GM19351 (cell line): ENCODE measurements at regions not wholly inside any gene's neighbourhood (a gene's known extent, or its start where the extent isn't known, plus 50 kb on each side); places are given as distances from the start of the nearest gene placed in this dataset.
"Not testable (repeated sequence)": the region's sequence is repeated elsewhere in the genome, so short reads cannot be mapped to it uniquely, and the experiment has no call there.

ENCODE experiments used
- ATAC-seq: cut with Tn5 transposase; IDR thresholded peaks from one replicate; pipeline ENCODE4 v1.9.1; 2021; ENCODE audit warnings: mild to moderate bottlenecking, moderate library complexity; ENCODE audit not compliant: unreplicated experiment

DNA sequence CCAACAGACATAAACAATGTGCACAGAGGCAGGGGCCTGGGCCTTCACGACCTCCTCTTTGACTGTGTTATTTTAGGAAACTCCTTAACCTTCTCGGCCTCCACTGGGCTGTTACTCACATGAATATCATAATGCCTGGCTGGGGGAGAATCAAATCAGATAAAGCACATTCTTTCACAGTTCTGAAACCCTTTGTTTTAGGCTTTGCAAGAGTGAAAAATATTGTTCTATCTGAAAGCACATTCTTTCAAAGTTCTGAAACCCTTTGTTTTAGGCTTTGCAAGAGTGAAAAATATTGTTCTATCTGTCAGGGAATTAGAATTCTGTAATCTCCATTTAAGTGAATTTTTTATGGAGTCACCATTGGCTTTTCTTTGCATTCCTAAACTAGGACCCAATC, 50.7 kb upstream of the SYNDIG1 start:
- ATAC-seq, result no peak

DNA sequence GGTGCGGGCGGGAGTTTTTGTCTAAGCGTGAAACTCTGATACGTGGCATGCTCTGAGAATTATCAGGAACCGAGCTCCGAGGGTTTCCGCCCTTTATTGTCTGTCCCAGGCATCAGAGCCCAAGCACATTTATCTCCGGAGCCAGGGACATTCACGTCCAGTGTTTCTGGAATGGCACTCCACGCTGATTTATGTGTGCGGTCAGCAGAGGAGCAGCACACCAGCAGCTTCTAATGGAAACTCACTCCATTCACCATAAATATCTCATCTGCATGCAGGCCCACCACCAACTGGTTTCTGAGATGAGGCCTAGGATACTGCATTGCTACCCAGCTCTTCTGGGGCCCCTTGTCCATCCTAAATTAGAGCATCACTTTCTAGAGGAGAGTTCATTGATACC, 51.9 kb upstream of the SYNDIG1 start:
- ATAC-seq, result no peak

DNA sequence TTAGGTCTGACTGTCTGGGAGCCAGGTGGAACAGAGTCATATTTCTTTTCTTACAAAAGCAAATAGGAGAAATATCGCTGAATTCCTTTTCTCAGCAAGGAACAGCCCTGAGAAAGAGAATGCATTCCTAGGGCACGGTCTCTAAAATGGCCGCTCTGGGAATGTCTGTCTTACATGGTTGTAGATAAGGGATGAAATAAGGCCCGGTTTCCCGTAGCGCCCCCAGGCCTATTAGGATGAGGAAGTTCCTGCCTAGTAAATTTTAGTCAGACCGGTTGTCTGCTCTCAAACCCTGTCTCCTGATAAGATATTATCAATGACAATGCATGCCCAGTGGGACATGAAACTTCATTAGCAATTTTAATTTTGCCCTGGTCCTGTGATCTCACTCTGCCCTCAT, 54.0 kb upstream of the SYNDIG1 start:
- not testable (repeated sequence) for ATAC-seq

DNA sequence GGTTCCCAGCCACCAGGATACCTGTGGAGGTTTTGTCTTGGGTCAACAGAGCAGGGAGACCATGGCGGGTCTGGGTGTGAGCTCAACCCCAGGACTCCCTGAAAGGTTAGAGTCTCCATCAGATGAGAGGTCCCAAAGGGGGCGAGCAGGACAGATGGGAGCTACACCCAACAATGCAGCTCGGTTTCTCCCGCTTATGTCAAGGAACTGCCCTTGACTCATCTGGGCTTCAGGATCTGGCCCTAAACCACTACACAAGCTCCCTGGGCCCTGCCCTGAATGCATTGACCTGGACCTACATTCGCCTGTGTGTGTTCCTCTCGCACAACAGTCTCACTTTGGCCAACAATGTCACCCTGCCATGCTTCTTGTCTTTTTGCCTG, 57.6 kb upstream of the SYNDIG1 start:
- ATAC-seq, result no peak

DNA sequence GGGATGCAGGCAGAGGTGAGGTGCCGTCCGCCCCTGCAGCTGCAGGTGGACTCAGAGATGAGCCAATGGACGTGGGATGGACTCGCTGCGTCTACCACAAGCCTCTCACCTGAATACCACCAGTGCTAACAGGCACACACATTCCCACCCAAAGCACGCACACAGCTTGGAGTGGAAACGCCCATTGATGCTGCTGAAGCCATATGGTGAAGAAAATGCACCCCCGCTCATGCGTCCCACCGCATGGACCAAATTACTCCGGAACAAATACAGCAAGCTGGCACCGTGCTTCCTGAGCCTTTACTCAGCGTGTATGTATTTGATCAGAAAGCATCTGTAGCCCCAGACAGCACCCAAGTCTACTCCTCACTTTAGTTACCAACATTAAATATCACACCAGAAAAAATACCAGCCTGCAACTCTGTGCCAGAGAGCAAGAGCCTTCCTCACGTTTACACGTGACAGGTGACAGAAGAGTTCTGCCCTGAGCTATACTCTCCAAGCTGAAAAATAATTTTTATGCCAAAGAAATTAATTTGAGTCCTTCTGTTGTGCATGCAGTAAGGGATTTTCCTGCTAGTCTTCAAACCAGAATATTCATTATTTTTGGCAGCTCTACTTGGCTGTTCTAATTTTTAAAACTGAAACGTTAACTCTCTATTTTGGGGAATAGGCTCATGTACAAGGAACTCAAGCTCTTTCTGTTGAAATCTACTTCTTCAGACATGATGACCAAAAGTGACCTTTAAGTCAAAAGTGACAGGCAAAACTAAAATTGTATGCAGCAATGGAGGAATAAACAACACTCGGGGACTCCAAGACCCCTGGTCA, 58.2 kb upstream of the SYNDIG1 start:
- no peak for ATAC-seq

DNA sequence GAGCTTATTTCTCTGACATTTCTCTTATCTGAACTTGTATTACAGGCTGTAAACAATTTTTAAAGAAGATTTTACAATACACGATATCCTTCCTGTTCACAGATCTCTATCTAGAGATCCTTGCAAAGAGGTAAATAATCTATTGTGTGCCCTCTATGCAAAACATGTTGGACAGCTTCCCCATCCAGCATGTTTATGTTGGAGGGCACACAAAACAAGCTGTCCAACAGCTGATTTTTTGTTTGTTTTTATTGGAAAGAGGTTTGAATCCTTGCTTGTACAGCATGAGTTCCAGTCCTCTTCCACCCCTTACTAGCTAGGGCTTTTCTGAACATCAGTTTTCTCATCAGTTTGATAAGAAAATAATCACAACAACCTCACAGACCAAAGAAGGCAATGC, 62.3 kb upstream of the SYNDIG1 start:
- ATAC-seq, result no peak

DNA sequence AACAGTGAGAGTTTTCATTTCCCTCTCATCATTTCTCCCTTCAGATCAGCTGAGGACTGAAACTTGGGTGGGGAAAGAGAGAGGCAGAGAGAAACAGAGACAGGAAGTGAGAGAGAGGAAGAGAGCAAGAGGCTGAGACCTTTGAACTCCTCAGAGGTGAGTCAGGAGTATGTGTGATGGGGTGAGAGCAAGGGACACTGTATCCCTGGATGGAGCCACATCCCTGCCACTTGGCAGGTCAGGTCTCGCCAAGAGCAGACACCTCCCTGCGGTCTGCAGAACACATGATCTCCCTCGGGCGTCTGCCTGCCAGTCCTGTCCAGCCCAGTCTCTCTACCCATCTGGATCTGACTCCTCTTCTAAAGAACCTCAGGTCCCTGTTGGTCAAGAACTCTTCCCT, 62.7 kb upstream of the SYNDIG1 start:
- no peak for ATAC-seq

DNA sequence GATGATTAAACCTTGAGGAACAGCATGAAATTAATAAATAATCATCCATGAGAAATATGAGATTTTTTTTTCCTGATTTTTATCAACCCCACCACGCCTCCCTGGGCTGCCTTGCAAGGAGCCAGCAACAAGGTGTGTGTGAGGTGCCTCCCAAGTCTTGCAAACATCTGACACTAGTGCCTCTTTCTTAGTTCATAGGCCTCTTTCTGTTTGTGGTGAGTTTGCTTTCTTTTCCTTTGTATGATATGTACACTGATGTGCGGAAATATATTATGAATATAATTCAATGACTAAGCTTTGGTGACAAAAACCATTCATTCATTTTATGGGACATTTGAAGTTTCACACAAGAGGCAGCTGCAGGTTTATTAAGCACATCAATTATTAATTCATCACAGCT, 63.2 kb upstream of the SYNDIG1 start:
- ATAC-seq, result no peak

DNA sequence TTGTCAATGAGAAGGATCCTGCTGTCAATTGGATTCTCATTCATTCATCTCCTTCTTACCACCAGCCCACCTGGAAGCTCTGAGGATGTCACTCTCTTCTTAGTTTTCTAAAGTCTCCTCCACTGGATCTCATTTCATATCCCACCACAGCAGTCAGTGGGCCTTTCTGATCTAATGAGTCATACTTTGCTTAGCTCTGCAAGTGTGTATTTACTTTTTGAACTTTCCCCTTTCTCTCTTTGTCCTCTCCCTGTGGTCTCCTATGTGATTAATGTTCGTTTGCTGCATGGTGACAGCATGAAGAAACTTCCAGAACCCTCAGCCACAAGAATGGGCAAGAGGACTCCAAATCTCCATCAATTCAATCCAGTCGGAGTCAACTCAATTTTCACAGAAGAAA, 63.6 kb upstream of the SYNDIG1 start:
- ATAC-seq, result no peak

DNA sequence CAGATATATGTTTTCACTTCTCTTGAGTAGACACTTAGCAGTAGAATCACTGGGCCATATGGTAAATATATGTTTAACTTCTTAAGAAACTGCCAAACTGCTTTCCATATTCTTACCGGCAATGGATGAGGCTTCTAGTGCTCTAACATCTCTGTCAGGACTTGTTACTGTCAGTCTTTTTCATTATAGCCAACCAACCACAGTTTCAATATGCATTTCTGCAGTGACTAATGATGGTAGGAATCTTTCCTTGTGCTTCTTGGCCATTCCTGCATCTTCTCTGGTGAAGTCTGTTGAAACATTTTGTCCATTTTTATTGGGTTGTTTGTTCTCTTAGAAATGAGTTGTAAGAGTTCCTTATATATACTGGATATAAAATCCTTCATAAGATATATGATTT, 66.0 kb upstream of the SYNDIG1 start:
- no peak for ATAC-seq

DNA sequence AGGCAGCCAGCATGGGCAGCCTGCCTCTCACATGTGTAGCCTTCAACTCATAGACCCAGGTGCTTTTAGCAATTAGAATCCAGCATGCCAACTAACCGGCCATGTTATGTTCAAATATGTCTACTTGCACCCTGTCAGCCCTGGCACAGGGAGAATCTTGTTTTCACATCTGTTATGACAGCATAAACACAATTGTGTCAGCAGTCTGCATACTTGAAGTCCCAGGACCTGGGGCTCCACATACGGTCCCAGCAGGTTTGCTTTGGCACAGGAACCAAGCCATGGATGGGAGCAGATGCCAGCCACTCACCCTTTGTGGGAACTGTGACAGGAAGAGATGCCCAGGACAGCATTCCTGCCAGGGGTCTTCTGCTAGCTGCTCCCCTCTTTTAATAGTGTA, 67.2 kb upstream of the SYNDIG1 start:
- ATAC-seq, result no peak

DNA sequence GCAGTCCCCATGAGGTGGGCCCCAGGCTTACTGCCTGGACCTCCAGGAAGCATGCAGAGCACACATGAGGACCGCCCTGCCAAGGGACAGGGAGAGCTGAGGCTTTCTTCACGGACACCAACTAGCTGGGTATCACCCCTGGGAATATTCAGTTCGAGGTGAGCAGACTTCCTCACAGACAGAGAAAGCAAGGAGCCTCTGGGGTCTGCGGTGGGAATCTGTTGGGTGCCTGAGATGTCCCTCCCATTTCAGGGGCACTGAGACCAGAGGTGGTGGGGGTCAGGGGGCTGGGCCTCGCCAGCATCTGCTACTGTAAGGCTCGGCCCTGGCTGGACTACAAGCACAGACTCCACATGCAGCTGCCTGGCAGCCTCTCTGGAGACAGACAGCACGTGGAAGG, 74.3 kb upstream of the SYNDIG1 start:
- ATAC-seq, result no peak

DNA sequence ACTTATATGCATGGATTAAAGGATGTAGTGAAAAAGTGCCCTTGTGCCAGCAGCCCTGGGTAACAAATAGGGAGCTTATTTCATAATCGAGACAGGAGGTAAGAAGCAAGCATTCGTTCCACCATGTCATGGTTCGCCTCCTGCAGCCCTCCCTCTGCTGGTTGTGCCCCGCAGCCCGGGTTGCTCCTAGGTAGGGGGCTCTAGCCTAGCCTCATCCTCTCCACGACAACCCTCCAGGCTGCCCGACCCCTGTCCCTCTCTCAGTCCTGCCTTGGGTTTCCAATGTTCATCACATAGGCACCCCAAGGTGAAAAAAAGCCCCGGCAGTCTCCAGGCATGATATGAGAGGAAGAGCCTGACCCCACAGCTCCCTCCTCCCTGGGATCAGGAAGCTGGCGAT, 75.5 kb upstream of the SYNDIG1 start:
- no peak for ATAC-seq

DNA sequence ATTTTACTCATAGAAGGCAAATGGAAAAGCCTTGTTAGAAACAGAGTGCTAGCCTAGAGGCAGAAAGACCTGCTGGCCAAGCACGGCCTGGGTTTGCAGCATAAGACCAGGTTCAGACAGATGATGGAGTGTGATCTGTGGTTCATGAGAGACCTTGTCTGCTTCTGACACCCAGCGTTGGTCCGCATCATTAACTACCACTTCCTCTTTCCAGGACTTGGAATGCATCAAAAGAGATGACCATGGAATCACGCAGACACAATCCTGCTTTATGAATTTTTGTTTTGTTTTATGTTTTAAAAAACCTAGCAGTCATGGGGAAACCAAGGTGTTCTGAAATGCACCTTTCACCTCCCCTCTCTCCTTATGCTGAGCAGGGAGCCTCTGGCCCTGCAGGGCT, 76.8 kb upstream of the SYNDIG1 start:
- no peak for ATAC-seq

DNA sequence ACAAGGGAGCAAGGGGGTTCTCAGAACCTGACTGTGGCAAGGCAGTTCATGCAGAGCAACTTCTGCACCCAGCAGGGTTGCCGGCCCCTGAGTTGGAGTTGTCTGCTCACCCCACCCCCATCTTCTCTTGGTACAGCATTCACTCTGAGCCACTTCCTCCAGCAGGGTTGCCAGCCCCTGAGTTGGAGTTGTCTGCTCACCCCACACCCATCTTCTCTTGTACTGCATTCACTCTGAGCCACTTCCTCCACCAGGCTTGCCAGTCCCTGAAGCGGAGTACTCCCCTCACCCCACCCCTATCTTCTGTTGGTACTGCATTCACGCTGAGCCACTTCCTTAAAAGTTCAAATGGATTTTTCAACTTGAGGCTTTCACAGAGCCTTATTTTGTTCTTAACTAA, 79.7 kb upstream of the SYNDIG1 start:
- no peak for ATAC-seq

DNA sequence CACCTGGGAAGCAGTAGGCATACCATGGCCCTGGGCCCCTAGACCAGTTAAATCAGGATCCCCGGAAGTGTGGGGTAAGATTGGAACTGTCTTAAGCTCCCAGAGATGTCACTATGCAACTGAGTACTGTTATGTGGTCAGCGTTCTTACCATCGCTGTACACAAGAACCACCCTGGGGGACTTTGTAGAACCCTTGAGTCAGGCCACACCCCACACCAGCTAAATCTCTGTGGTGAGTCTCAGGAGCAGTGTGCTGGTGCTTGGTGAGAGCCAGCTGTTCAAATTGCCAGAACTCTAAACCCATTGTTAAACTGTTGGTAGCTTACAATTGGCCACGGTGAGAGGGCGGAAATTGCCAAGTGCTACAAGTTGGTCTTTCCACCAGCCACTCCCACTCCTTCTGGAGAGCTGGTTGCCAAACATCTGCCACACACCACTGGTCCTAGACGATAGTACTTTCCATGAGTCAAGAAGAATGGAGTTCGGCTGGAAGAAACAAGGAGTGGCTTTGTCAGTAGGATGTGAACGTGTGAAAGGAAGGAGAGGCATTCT, 80.5 kb upstream of the SYNDIG1 start:
- ATAC-seq, result no peak

DNA sequence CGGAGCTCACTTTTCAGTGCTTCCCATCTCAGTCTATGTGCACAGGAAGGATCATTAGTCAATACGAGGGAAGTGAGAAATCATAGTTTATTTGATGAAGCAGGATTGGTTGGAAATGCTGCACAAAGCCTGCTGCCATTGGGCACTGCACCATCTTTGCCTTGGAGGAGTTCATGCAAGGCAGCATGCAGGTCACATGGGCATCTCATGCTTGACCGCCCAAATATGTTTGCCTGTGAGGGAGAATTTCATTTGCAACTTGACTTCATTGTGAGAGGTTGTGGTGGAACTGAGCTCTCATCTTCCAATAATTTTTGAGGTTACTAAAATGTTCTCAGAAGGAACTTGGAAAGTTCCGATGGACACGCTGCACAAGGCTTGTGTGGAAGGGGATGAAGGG, 83.9 kb upstream of the SYNDIG1 start:
- no peak for ATAC-seq

DNA sequence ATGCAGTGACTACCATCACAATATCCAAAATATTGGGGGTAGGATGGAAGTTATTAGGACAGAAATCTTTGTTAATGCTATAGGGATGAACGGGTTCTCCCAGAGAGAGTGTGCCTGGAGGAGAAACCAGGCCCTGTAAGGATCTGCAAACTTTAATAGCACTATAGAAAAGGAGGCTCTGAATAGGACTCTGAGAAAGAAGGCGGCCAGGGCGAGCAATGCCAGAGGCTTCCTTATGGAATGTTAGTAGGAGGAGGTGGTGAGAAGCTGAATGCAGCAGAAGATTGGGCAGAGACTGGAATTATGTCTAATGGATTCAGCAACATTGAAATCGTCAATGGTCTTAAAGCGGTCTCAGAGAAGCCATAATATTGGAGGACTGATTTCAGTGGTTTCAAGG, 84.6 kb upstream of the SYNDIG1 start:
- ATAC-seq, result no peak

DNA sequence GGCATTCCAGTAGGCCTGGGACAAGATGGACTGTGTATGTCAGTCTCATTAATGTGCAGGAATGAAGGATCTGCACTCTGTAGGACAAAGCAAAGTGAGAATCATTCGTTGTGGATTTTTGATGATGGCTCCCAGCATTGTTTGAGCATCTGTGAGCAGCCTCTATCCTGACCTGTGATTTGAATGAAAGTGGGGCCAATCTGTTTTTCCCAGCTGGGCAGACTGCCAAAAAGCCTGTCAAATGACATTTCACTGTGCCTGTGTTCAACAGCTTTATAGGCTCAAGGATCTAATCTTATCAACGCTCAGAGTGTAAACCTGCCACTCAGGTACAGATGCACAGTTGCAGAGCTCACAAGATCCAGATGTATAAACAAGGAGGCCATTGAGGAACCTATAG, 86.7 kb upstream of the SYNDIG1 start:
- ATAC-seq, result no peak

DNA sequence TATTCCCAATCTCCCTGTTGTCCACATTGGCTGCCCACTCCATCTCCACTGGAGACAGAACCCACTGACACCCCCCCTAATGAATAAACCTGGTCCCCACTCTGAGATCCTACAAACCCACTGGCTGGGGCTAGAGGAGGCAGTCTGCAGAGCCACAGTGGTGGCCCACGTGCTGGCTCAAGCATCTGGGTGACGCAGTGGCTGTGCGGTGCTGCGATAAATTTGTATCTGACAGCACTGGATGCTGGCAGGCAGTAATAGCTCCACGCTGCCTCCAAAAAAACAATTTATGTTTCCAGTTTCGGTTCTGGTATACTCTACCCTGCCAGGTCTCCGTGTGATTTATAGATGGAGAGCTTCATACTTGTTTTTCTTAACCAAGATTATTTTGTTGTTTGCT, 87.1 kb upstream of the SYNDIG1 start:
- no peak for ATAC-seq

DNA sequence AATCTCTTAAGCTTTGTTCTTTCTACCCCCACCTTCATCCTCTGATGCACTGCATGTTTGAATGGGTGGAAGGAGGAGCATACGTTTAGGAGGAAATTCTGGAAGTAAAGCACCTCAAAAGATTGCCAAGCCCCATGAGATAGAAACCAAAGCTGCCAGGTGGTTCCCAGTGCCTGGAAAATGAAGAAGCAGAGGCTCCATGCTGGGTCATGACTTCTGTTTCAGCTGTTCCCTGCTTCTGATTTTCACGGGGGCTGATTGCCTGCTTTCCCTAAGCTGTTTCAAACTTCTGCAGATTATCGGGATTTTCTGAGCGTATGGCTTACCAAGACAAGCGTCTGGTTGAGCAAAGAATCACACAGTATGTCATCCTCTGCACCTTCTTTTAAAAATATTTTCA, 87.5 kb upstream of the SYNDIG1 start:
- no peak for ATAC-seq

DNA sequence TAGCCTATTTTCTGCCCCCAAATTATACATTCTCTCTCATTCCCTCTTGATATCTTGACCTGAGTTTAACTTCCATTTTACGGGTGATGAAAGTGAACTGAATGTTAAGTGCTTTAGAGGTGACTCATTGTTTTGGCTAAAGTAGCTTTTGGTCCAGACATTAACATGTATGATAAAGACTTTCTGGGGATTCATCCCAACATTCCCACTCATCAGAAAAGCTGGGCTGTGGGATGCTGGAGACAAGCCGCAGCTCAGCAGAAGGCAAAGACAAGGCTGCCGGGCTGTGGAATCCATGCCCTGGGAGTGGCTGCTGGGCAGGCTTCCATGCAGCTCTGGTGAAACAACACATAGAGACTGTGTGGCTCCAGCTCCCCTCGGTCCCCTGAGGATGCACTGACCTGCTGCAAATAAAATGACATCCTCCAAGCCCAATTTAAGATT, 89.9 kb upstream of the SYNDIG1 start:
- no peak for ATAC-seq
